GM23338 (cell line): ENCODE measurements at regions not wholly inside any gene's neighbourhood (a gene's known extent, or its start where the extent isn't known, plus 50 kb on each side); places are given as distances from the start of the nearest gene placed in this dataset.

Experiments used
- CREB1 ChIP-seq: fragments of 250-450 bp; sonication (Bioruptor Pico); IDR thresholded peaks from 2 replicates; pipeline ENCODE4 v1.5.0; 2020; ENCODE audit warnings: low read depth, mild to moderate bottlenecking, moderate library complexity
- CTCF ChIP-seq, 2 experiments: fragments of 200-600 bp in 1 of 2; sonication (generic) in 1 of 2; conservative IDR thresholded peaks; 2 replicates each; pipeline versions ENCODE4 v1.5.1 to v1.6.1; 2016 to 2017; ENCODE audit warnings: antibody characterized with exemption in 2 of 2, low read depth in 2 of 2, mild to moderate bottlenecking in 2 of 2, moderate library complexity in 1 of 2
- ETS1 ChIP-seq: IDR thresholded peaks from 2 replicates; pipeline ENCODE4 v1.6.1; 2016; ENCODE audit warnings: antibody characterized with exemption
- EZH2 ChIP-seq: fragments of 200-600 bp; sonication (generic); IDR thresholded peaks from one replicate; pipeline ENCODE4 v1.8.0; 2017; ENCODE audit warnings: antibody characterized with exemption, mild to moderate bottlenecking, low read depth; ENCODE audit not compliant: unreplicated experiment
- EZH2phosphoT487 ChIP-seq: fragments of 200-600 bp; sonication (generic); IDR thresholded peaks from one replicate; pipeline ENCODE4 v1.8.1; 2018; ENCODE audit warnings: antibody characterized with exemption; ENCODE audit not compliant: unreplicated experiment
- JUNB ChIP-seq: IDR thresholded peaks from one replicate; pipeline ENCODE4 v1.6.1; 2016; ENCODE audit warnings: antibody characterized with exemption; ENCODE audit not compliant: unreplicated experiment
- NANOG ChIP-seq: IDR thresholded peaks from 2 replicates; pipeline ENCODE4 v1.6.1; 2016; ENCODE audit warnings: antibody characterized with exemption, borderline replicate concordance
- POLR2AphosphoS5 ChIP-seq: IDR thresholded peaks from 2 replicates; pipeline ENCODE4 v1.6.1; 2016; ENCODE audit warnings: antibody characterized with exemption, low read depth
- REST ChIP-seq: IDR thresholded peaks from one replicate; pipeline ENCODE4 v1.6.1; 2018; ENCODE audit warnings: antibody characterized with exemption; ENCODE audit not compliant: unreplicated experiment
- STAT1 ChIP-seq: IDR thresholded peaks from one replicate; pipeline ENCODE4 v1.6.1; 2016; ENCODE audit warnings: antibody characterized with exemption; ENCODE audit not compliant: unreplicated experiment
- ZNF114 ChIP-seq: fragments of 250-450 bp; sonication (Bioruptor Pico); IDR thresholded peaks from 2 replicates; pipeline ENCODE4 v1.5.0; 2020; ENCODE audit warnings: mild to moderate bottlenecking, moderate library complexity
- ZNF331 ChIP-seq: fragments of 250-450 bp; sonication (Bioruptor Pico); IDR thresholded peaks from 2 replicates; pipeline ENCODE4 v1.5.0; 2020; ENCODE audit warnings: low read depth, mild to moderate bottlenecking, moderate library complexity
- ZNF462 ChIP-seq: fragments of 250-450 bp; sonication (Bioruptor Pico); IDR thresholded peaks from 2 replicates; pipeline ENCODE4 v1.5.0; 2020; ENCODE audit warnings: mild to moderate bottlenecking, moderate library complexity

GRCh38 chr15:52936489-52936888 is 146.4 kb upstream of the ONECUT1 start:
- TF ChIP-seq POLR2AphosphoS5, result no peak
- TF ChIP-seq CTCF (conservative IDR thresholded peaks at IDR 0.05; ENCODE audit: low read depth in 2 of 2), result no peak
- no peak for TF ChIP-seq NANOG
- no peak for TF ChIP-seq EZH2phosphoT487
- no peak for TF ChIP-seq REST
- TF ChIP-seq EZH2, result no peak
- no peak for TF ChIP-seq JUNB
- TF ChIP-seq ZNF114, result no peak
- TF ChIP-seq ETS1, result no peak
- TF ChIP-seq CREB1, result no peak
- TF ChIP-seq ZNF462, result no peak
- TF ChIP-seq STAT1, result no peak
- no peak for TF ChIP-seq ZNF331 (CRISPR knock-in tag)
